Urinary bladder (tissue), 3 donors: ENCODE measurements at regions not wholly inside any gene's neighbourhood (a gene's known extent, or its start where the extent isn't known, plus 50 kb on each side); places are given as distances from the start of the nearest gene placed in this dataset.

Source experiments
- DNase-seq: peaks from one replicate; pipeline ENCODE4 v3.0.0-alpha.2; 2015; ENCODE audit errors: extremely low spot score
- H3K27ac ChIP-seq: one replicate; pipeline ENCODE4 v1.5.1; 2013; ENCODE audit warnings: low read depth, mild to moderate bottlenecking, moderate library complexity
- H3K36me3 ChIP-seq: one replicate; pipeline ENCODE4 v1.6.1; 2013; ENCODE audit warnings: mild to moderate bottlenecking, moderate library complexity; ENCODE audit not compliant: insufficient read depth
- H3K4me1 ChIP-seq: one replicate; pipeline ENCODE4 v1.6.1; 2013; ENCODE audit warnings: mild to moderate bottlenecking, moderate library complexity; ENCODE audit not compliant: insufficient read depth
- H3K4me3 ChIP-seq: one replicate; pipeline ENCODE4 v1.5.1; 2013; ENCODE audit warnings: low read depth, low read length
- WGBS: extraction: QIAGEN DNeasy Blood & Tissue Kit; methylation state at CpG from one replicate; pipeline ENCODE4 v1.1.7; 2013; 5-methylcytosine and 5-hydroxymethylcytosine counted together
- donor health status: healthy with polysubstance abuse.
- donor health status: healthy.

DNA sequence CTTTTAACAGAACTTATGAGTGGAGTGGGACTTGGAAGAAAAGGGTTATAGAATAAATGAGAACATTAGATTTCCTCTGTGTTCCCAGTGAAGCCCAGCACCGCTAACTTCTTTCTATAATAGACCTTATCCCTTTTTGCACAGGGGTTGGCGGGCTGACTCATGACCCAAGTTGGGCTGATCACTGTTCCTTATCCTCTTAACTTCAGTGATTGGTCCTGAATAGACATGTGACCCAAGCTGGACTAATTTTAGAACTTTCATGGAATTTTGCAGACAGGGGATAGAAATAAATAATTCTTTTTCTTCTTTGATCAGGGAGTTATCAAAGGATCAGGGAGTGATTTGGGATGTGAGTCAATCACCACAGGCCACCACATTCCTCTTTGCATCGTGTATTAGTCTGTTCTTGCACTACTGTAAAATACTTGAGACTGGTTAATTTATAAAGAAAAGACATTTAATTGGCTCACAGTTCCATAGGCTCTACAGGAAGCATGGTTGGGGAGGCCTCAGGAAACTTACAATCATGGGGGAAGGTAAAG is 75.9 kb downstream of the UCHL1 start:
- Histone ChIP-seq H3K4me1 (no peaks in the 10 kb centered on the region), H3K36me3 (no peaks in the 10 kb centered on the region), H3K27ac (no peak overlapping the region), H3K4me3 (no peak overlapping the region)
- WGBS = 60% methylated on average over 3 of the region's 3 CpGs
- no peak for DNase-seq

DNA sequence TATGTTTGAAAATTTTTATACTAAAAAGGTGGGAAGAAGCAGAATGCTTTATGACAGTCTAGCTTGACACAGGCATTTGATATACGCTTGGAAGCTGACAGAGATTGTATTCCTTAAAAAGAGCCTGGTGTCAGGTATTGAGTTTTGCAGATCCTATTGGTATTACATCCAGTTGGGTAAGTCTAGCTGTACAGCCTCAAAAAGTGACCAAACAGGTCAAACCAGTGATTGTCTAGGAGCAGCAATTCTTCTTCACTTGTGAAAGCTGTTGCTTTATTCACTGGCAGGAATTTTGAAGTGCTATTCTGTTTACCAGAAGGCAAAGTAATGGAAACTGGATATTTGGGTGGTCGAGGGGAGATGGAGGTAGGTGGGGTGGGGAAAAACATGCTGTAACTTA is 77.5 kb downstream of the UCHL1 start:
- Histone ChIP-seq H3K27ac (no peak overlapping the region), H3K4me3 (no peak overlapping the region), H3K4me1 (no peaks in the 10 kb centered on the region), H3K36me3 (no peaks in the 10 kb centered on the region)
- WGBS = 88% methylated on average over 2 of the region's 2 CpGs
- DNase-seq = no peak

DNA sequence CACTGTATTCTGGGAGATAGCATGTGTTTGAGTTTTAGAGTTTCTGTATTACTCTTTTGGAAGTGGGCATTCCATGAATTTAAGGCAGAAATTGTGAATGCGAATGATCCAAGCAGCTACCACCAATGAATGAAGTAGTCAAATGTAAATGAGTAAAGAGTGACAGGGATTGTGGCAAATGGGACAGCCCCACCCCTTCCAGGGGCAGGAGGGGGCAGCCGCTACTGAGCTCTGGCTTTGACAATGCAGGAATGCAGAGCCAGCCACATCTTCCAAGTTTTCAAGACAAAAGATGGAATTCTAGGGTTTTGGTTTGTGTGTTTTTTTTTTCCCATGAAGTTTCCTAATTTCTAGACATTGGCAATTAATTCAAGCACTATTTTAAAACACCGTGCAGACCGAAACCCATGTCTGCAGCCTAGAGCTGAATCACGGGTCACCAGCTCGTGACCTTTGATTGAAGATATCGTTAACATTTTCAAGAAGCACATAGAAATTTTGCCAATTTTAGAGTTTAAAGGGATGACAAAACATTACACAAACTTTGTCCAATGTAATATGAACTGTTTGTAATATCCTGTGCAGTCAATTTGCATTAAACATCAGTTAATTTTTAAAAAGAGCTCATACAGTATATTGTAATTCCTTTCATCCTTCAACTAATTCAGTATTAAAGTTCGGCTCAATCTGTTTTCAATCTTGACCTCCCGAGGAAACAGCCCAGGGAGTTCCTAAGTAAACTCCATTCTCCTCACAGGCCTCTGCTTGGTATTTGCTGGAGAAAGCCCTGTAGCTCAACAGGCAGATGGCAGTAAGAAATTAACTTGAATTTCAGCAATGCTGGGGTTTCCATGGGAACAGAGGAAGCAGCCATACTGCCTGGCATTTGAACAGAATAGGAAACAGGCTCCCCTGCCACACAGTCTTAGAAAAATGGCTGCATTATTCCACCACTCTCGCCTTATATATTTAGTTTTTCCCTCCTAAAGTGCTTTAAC is 83.4 kb downstream of the UCHL1 start:
- Histone ChIP-seq H3K4me1 (no peaks in the 10 kb centered on the region), H3K27ac (no peak overlapping the region), H3K4me3 (no peak overlapping the region), H3K36me3 (no peaks in the 10 kb centered on the region)
- 56% methylated on average over 10 of the region's 10 CpGs for WGBS
- DNase-seq = no peak

DNA sequence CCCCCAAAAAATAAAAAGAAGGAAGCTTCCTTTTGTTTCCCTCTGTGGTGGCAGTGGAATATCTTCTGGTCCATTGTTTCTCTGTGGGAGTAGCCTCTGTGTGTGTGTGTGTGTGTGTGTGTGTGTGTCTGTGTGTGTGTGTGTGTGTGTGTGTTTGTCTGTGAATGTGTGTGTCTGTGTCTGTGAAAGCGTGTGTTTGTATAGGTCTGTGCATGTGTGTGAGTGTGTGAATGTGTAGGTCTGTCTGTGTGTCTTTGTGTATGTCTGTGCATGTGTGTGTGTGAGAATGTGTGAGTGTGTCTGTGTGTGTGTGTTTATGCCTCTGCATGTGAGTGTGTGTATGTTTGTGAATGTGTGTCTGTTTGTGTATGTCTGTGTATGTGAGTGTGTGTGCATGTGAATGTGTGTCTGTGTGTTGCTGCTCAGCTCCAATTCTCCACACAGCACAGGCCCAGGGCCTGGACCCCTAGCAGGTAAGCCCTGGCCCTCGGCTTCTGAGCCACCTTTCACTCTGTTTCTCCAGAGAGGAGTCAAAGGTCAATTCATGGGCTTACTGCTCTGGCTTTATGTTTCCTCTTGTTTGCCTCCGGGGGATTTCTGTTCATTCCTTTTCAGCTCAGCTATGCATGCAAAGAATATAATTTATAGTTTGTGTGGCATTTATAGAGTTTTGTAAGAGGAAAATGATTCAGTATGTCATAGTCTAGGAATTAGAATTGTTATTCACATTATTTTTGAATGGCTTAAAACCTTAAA is 89.8 kb downstream of the UCHL1 start:
- 42% methylated on average over 3 of the region's 3 CpGs for WGBS
- H3K36me3 ChIP-seq = no peaks in the 10 kb centered on the region
- no peaks in the 10 kb centered on the region for H3K4me1 ChIP-seq
- H3K27ac ChIP-seq = no peak overlapping the region
- no peak for DNase-seq
- H3K4me3 ChIP-seq = no peak overlapping the region

DNA sequence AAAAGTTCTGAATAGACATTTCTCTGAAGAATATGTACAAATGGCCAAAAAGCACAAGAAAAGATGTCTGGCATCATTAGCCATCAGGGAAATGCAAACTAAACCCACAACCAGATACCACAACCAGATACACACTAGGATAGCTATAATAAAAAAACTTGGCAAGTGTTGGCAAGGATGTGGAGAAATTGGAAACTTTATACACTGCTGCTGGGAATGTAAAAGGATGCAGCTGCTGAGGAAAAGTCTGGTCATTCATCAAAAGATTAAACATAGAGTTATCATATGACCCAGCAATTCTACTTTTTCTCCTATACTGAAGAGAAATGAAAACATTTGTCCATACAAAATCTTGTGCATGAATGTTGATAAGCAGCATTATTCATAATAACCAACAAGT is 92.3 kb downstream of the UCHL1 start:
- no peak overlapping the region for H3K27ac ChIP-seq
- no peak overlapping the region for H3K4me3 ChIP-seq
- no peaks in the 10 kb centered on the region for H3K36me3 ChIP-seq
- DNase-seq = no peak
- no peaks in the 10 kb centered on the region for H3K4me1 ChIP-seq

DNA sequence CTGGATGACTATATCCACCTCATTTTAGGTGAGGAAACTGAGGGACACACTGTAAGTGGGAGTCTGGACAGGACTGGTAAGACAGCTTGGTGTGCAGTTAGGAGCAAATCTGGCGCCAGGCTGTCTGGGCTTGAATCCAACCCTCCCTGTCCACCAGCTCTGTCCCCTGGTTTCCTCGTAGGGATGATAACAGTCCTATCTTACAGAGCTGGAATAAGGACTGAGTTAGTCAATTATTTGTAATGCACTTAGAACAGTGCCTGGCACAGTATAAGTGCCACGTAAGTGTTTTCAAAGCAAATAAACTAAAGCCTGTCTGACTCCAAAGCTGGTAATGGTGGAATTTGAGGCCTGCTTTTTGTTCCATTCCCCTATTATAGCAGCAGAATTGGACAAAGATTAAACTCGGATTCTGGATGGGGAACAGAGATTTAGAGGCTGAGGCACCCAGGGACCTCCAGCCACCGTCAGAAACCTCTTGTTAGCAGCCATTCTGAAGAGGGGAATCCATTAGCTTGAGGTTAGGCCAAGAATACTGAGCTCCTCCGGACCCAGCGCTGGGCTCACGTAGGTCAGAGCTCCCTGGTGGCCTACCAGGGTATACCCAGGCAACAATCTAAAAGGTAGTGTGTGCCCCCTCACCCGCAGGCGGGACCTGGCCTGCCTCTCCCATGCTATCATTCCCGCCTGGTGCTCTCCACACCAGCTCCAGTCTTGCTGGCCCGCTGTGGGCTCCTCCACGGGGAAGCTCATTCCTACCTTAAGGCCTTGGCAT is 102.1 kb downstream of the UCHL1 start:
- Histone ChIP-seq H3K4me3 (no peak overlapping the region), H3K27ac (no peak overlapping the region), H3K4me1 (peaks cover 1% of the 10 kb centered on the region), H3K36me3 (no peaks in the 10 kb centered on the region)
- 69% methylated on average over 13 of the region's 13 CpGs for WGBS
- no peak for DNase-seq

DNA sequence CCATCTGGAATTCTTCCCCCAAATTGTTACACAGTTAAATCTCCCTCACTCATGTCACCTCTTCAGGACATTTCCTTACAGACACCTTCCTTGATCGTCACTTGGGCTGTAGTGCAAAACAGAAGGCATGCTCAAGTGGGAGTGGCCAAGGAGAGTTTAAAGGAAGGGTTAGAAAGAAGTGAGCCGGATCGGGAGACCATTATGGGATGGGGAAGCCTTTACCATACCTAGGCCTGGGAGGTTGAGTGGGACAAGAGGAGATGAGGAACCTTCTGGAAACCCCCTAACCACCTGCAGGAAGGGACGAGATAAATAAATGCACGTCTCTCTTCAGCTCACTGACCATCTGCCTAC is 102.7 kb downstream of the UCHL1 start:
- no peak overlapping the region for H3K4me3 ChIP-seq
- no peaks in the 10 kb centered on the region for H3K36me3 ChIP-seq
- H3K4me1 ChIP-seq = peaks cover 1% of the 10 kb centered on the region
- H3K27ac ChIP-seq = no peak overlapping the region
- 84% methylated on average over 5 of the region's 5 CpGs for WGBS
- DNase-seq = no peak

DNA sequence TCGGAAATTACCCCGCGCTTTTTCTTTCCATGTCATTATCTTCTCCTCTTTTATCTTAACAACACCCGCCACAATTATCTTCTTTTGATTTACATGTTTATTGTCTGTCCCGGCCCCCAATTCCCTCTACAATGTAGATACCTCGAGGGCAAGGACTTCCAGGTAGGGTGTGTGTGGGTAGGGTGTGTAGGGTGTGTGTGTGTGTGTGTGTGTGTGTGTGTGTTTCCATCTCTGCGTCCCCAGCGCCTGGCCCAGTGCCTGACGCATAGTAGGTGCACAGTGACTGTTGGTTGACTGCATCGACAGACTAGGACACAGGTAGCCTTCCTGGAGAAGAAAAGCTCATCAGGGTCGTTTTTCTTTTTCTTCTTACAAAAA is 103.1 kb downstream of the UCHL1 start:
- no peak overlapping the region for H3K27ac ChIP-seq
- H3K4me1 ChIP-seq = peaks cover 1% of the 10 kb centered on the region
- peak overlapping the region; percentile 61 for H3K4me3 ChIP-seq
- no peak for DNase-seq
- H3K36me3 ChIP-seq = no peaks in the 10 kb centered on the region
- WGBS = 60% methylated on average over 11 of the region's 11 CpGs

DNA sequence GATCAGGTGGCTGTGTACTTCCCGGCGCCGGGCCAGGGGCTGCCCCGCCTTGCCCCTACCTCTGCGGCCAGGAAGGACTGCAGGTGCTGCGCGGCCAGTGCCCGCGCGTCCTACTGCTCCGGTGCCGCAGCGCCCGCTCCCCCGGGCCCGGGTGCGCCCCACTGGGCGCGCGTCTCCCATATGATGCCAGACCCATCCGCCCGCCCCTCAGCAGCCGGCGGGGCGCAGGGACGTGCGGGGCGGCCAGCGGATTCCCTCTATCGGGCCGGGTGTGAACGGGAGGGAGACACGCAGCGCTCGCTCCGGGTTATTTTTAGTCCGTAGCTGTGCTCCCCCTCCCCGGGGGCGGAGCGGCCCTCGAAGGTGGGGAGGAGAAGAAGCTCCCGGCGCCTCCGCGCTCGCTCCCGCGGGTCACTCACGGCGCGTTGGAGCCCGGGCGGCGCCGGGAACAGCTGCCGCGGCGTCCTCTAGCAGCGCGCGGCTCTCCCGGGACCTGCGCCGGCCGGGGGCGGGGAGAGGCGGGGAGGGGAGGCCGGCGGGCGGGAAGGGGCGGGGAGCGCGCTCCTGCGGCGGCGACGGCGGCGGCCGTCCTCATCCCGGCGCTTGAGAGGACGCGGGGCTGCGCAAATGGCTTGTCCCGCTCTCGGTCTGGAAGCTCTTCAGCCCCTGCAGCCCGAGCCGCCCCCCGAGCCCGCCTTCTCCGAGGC is 103.6 kb downstream of the UCHL1 start:
- DNase-seq = no peak
- Histone ChIP-seq H3K4me3 (peak overlapping the region; percentile 61), H3K4me1 (peaks cover 1% of the 10 kb centered on the region), H3K27ac (peak overlapping the region; percentile 53), H3K36me3 (no peaks in the 10 kb centered on the region)
- WGBS = 1% methylated on average over 92 of the region's 92 CpGs

DNA sequence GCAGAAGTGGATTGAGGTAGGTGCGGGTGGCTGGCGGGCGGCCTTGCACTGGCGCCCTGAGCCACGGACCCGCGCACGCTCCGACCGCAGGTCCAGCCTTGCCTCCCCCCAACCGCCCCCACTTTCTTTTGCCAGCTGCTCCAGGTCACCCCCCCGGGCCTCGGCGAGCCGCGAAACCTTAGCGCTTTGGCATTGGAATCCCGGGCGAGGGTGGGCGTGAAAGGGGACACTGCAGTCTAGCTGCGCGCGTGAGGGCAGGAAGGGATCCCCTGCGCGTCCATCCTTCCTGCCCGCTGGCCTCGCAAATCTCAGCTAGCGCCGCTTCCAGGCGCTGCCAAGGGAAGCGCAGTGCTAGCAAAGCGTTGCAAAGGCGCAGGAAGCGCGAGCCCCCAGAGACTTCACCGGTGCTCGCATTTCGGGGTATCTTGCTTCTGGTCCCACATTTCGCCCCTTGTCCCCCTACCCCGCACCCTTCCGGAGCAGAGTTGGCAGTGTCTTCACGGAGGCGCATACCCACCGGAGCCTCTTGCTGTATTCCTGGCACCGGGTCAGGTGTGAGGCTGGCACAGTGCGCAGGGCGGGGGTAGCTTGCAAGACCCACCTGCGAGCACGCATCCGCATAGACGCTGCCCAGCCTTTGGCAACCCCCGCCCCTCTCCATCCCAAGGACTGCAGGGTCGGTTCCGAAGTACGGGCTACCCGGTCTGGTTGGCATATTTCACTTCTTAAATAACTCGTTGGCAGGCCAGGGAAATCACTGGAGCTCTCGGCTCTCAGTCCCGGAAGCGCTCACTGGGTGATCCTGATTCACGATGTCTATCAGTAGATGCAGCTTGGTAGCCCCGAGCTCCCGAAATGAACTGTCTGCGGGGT is 104.4 kb downstream of the UCHL1 start:
- Histone ChIP-seq H3K36me3 (no peaks in the 10 kb centered on the region), H3K4me1 (peaks cover 3% of the 10 kb centered on the region), H3K27ac (peak overlapping the region; percentile 29), H3K4me3 (peak overlapping the region; percentile 61)
- under 1% methylated on average over 64 of the region's 64 CpGs for WGBS
- no peak for DNase-seq

DNA sequence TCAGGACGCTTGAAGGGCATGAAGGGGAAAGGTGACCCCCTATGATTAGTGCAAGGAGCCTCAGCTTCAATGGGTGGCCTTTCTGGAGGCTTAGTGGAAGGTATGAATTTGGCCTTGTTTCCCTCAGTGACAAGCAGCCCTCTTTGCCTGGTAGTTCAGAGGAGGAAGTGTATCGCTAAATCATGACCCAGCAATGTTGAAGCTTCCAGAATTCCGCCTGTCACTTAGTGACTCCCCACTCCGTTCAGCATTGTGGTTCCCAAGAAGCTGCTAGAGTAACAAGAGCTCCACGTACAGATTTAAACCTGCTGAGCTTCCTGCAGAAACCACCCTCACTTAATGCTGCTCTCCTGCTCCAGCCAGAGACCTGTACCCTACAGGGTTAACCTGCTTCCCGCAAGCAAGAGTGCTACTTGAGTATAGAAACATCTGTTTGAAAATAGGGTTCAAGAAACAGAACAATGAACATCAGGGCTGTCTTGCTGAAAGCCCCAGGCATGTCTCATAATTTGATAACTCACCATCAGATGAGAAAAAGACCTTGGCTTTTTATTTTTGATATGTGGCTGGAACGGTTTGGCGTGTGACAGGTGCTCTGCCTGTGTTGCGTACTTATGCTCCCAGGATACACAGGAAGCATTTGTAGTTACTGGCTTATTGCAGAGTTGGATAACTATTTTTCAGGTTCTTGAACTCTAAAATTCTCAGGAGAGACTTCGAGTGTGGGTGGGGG is 105.2 kb downstream of the UCHL1 start:
- no peaks in the 10 kb centered on the region for H3K36me3 ChIP-seq
- peaks cover 3% of the 10 kb centered on the region for H3K4me1 ChIP-seq
- H3K4me3 ChIP-seq = peak overlapping the region; percentile 61
- H3K27ac ChIP-seq = peak overlapping the region; percentile 29
- WGBS = 39% methylated on average over 10 of the region's 10 CpGs
- no peak for DNase-seq
